Right lobe of liver (tissue), 6 donors: ENCODE measurements at regions not wholly inside any gene's neighbourhood (a gene's known extent, or its start where the extent isn't known, plus 50 kb on each side); places are given as distances from the start of the nearest gene placed in this dataset.

Source experiments
- ATAC-seq, 4 donors: fragments of 200-7000 bp; cut with Tn5 transposase; one replicate each; pipeline ENCODE4 v1.9.1; 2020; ENCODE audit warnings: mild to moderate bottlenecking in 4 of 4, moderate library complexity in 4 of 4
- DNase-seq, 3 donors: peaks; one replicate each; pipeline ENCODE4 v3.0.0-alpha.2; 2020
- H3K27ac ChIP-seq, 3 donors: fragments of 200-600 bp; one replicate each; pipeline ENCODE4 v1.8.0; 2022
- H3K27me3 ChIP-seq, 2 donors: fragments of 200-600 bp; one replicate each; pipeline ENCODE4 v1.8.0; 2022
- H3K36me3 ChIP-seq, 4 donors: fragments of 200-600 bp; sonication (generic) in 1 of 4; one replicate each; pipeline versions ENCODE4 v1.5.1 to v1.8.0; 2017 to 2022; ENCODE audit warnings: control low read depth in 1 of 4
- H3K4me1 ChIP-seq, 4 donors: fragments of 200-600 bp; sonication (generic) in 1 of 4; one replicate each; pipeline versions ENCODE4 v1.5.1 to v1.8.0; 2017 to 2022; ENCODE audit warnings: control low read depth in 1 of 4
- H3K4me3 ChIP-seq, 3 donors: fragments of 200-600 bp; one replicate each; pipeline ENCODE4 v1.8.0; 2022
- H3K9me3 ChIP-seq, 4 donors: fragments of 200-600 bp; sonication (generic) in 1 of 4; one replicate each; pipeline versions ENCODE4 v1.5.1 to v1.8.0; 2017 to 2022; ENCODE audit warnings: control low read depth in 1 of 4
- CTCF ChIP-seq, 4 donors: fragments of 200-600 bp in 3 of 4; fragments of 450-650 bp in 1 of 4; IDR thresholded peaks; one replicate each; pipeline versions ENCODE4 v1.5.1 to v1.8.0; 2016 to 2022; ENCODE audit warnings: antibody characterized with exemption in 4 of 4, mild to moderate bottlenecking in 2 of 4
- POLR2A ChIP-seq: fragments of 450-650 bp; IDR thresholded peaks from one replicate; pipeline ENCODE4 v1.6.1; 2017; ENCODE audit warnings: antibody characterized with exemption, mild to moderate bottlenecking
- WGBS: methylation state at CpG from one replicate; pipeline ENCODE4 v1.1.6; 2018; ENCODE audit warnings: low coverage, low lambda C conversion rate; ENCODE audit not compliant: insufficient coverage; ENCODE audit errors: missing lambda C conversion rate; 5-methylcytosine and 5-hydroxymethylcytosine counted together
- intact Hi-C, 2 donors: fragments of 100-400 bp; cut with DNase I; formaldehyde crosslinking; loops; one replicate each; pipeline versions ENCODE4 v1.11.2 to v1.14.1; 2022
- donor health status: DM: no; HTN: yes; CAD: no.
- donor health status: DM: no; HTN: no; CAD: no.
- donor health status: DM: no; HTN: no; CAD: no.
- donor health status: DM: no; HTN: yes; CAD: no.
- donor health status: DM: no; HTN: yes; CAD: no.

GRCh38 chr3:135456108-135456790 lies 509.3 kb upstream of the PPP2R3A start:
- no peak for TF ChIP-seq CTCF (IDR thresholded peaks at IDR 0.05)
- TF ChIP-seq POLR2A, result no peak
- Histone ChIP-seq H3K9me3 (no peaks in the 10 kb centered on the region), H3K4me3 (no peak overlapping the region), H3K27me3 (no peaks in the 10 kb centered on the region), H3K27ac (no peak overlapping the region), H3K4me1 (no peaks in the 10 kb centered on the region), H3K36me3 (no peaks in the 10 kb centered on the region)
- no peak for ATAC-seq
- intact Hi-C loops, result no loop called here
- 20% methylated on average over 8 of the region's 15 CpGs for WGBS
- no peak for DNase-seq

GRCh38 chr3:135458541-135459322 lies 506.8 kb upstream of the PPP2R3A start:
- intact Hi-C loops, result no loop called here
- TF ChIP-seq POLR2A (no peak), CTCF (IDR thresholded peaks at IDR 0.05) (no peak)
- DNase-seq (no peak), ATAC-seq (no peak)
- Histone ChIP-seq H3K4me1 (no peaks in the 10 kb centered on the region), H3K36me3 (no peaks in the 10 kb centered on the region), H3K4me3 (no peak overlapping the region), H3K27ac (no peak overlapping the region), H3K27me3 (no peaks in the 10 kb centered on the region), H3K9me3 (no peaks in the 10 kb centered on the region)
- 52% methylated on average over 10 of the region's 10 CpGs for WGBS

GRCh38 chr3:135460273-135460672 lies 505.3 kb upstream of the PPP2R3A start:
- Histone ChIP-seq H3K4me1 (no peaks in the 10 kb centered on the region), H3K4me3 (no peak overlapping the region), H3K9me3 (no peaks in the 10 kb centered on the region), H3K27ac (no peak overlapping the region), H3K27me3 (no peaks in the 10 kb centered on the region), H3K36me3 (no peaks in the 10 kb centered on the region)
- intact Hi-C loops, result no loop called here
- ATAC-seq (no peak), DNase-seq (no peak)
- no peak for TF ChIP-seq POLR2A
- TF ChIP-seq CTCF (IDR thresholded peaks at IDR 0.05), result no peak
- 80% methylated on average over 1 of the region's 1 CpG for WGBS

GRCh38 chr3:135471911-135472310 lies 493.6 kb upstream of the PPP2R3A start:
- ATAC-seq (no peak), DNase-seq (no peak)
- intact Hi-C loops, result no loop called here
- no peaks in the 10 kb centered on the region for H3K36me3 ChIP-seq
- no peak overlapping the region for H3K27ac ChIP-seq
- WGBS, result 75% methylated on average over 1 of the region's 1 CpG
- H3K4me1 ChIP-seq, result no peaks in the 10 kb centered on the region
- H3K27me3 ChIP-seq, result no peaks in the 10 kb centered on the region
- TF ChIP-seq CTCF (IDR thresholded peaks at IDR 0.05), result no peak
- TF ChIP-seq POLR2A, result no peak
- H3K4me3 ChIP-seq, result no peak overlapping the region
- no peaks in the 10 kb centered on the region for H3K9me3 ChIP-seq
